Natural killer cell (primary cell): ENCODE measurements at regions not wholly inside any gene's neighbourhood (a gene's known extent, or its start where the extent isn't known, plus 50 kb on each side); places are given as distances from the start of the nearest gene placed in this dataset.

Experiments used
- ATAC-seq, 3 donors: fragments of 150-1000 bp in 2 of 3; fragments of 200-7000 bp in 1 of 3; cut with Tn5 transposase; 1 replicate in 1 of 3; 2 replicates in 2 of 3; pipeline ENCODE4 v1.10.0; 2021; ENCODE audit warnings: mild to moderate bottlenecking in 2 of 3, moderate library complexity in 2 of 3
- DNase-seq, 2 donors: peaks; one replicate each; pipeline versions ENCODE4 v3.0.0 to v3.0.0-alpha.2; 2013 to 2021; ENCODE audit warnings: mixed read lengths in 1 of 2
- H3K27ac ChIP-seq: one replicate; pipeline ENCODE4 v1.5.1; 2013; ENCODE audit warnings: mild to moderate bottlenecking, low read length
- H3K27me3 ChIP-seq: one replicate; pipeline ENCODE4 v1.6.1; 2013; ENCODE audit warnings: low read length; ENCODE audit not compliant: control insufficient read depth, insufficient read depth
- H3K36me3 ChIP-seq: one replicate; pipeline ENCODE4 v1.6.1; 2013; ENCODE audit warnings: low read length; ENCODE audit not compliant: control insufficient read depth, insufficient read depth
- H3K4me1 ChIP-seq: one replicate; pipeline ENCODE4 v1.6.1; 2013; ENCODE audit warnings: low read length; ENCODE audit not compliant: control insufficient read depth, insufficient read depth
- H3K4me3 ChIP-seq: one replicate; pipeline ENCODE4 v1.5.1; 2013; ENCODE audit warnings: low read length
- H3K9me3 ChIP-seq: one replicate; pipeline ENCODE4 v1.6.1; 2013; ENCODE audit warnings: low read length; ENCODE audit not compliant: control insufficient read depth, insufficient read depth
- H3K27ac Mint-ChIP-seq, 2 donors: one replicate each; pipeline ENCODE4 v1.8.0; 2022; ENCODE audit warnings: mild to moderate bottlenecking in 2 of 2, mixed read lengths in 2 of 2, moderate library complexity in 1 of 2
- H3K27me3 Mint-ChIP-seq, 2 donors: one replicate each; pipeline ENCODE4 v1.8.0; 2022; ENCODE audit warnings: low read depth in 2 of 2, mixed read lengths in 2 of 2
- H3K36me3 Mint-ChIP-seq: one replicate; pipeline ENCODE4 v1.8.0; 2022; ENCODE audit warnings: mixed read lengths
- H3K4me1 Mint-ChIP-seq, 2 donors: one replicate each; pipeline ENCODE4 v1.8.0; 2022; ENCODE audit warnings: mixed read lengths in 2 of 2
- H3K4me3 Mint-ChIP-seq: one replicate; pipeline ENCODE4 v1.8.0; 2022; ENCODE audit warnings: mild to moderate bottlenecking, moderate library complexity, mixed read lengths
- H3K9me3 Mint-ChIP-seq, 2 donors: one replicate each; pipeline ENCODE4 v1.8.0; 2022; ENCODE audit warnings: mixed read lengths in 2 of 2
- WGBS: methylation state at CpG from one replicate; pipeline ENCODE4 v1.1.7; 2013; ENCODE audit warnings: missing lambda C conversion rate; ENCODE audit not compliant: insufficient coverage; 5-methylcytosine and 5-hydroxymethylcytosine counted together
- intact Hi-C: fragments of 100-400 bp; cut with micrococcal nuclease; formaldehyde crosslinking; loops from one replicate; pipeline ENCODE4 v1.14.2; 2022
- TF ChIP-seq, protein P1 (sequence below): fragments of 200-600 bp; IDR thresholded peaks from one replicate; pipeline ENCODE4 v1.8.0; 2022; ENCODE audit warnings: antibody characterized with exemption

DNA sequence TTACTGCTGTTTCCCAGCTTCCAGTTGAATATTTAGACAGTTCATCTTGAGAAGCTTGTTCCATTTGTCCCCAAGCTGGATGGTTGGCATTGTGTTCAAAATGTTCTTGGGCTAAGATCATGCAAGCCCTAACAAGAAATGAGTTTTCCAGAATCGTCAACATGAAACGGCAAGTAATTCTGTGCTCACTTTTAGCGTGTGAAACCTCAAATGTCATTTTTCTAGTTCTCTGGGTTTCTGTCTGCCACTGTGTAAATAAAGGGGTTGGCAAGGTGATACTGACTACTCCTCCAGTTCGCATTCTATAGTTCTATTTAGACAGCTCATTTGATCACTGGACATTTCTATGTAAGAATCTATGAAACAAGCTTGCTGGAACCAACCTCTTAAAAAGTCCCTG lies 194.0 kb downstream of the AHR start:
- H3K27ac Mint-ChIP-seq, result no peak overlapping the region
- H3K4me1 Mint-ChIP-seq, result no peaks in the 10 kb centered on the region
- WGBS, result 35% methylated on average over 4 of the region's 4 CpGs

DNA sequence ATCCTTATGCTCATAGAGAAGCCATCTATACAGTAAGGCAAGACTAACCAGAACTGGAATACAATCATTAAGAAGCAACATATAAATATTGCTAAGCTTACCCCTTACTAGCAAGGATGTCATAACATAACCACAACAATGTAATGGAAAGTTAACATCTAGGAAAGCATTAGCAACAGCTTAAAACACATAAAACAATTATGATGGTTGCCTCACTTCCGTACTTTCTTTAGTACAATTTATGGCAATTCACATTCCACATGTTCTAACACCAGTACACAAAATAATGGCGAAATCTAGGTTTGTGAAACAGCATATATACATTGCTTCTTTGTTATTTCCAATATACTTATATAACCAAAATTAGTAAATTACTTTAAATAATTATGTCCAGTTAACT lies 195.0 kb downstream of the AHR start:
- intact Hi-C loops, result no loop called here
- H3K27ac Mint-ChIP-seq, result no peak overlapping the region
- no peaks in the 10 kb centered on the region for H3K27me3 ChIP-seq
- H3K36me3 ChIP-seq, result no peaks in the 10 kb centered on the region
- H3K9me3 Mint-ChIP-seq, result no peaks in the 10 kb centered on the region
- H3K4me3 Mint-ChIP-seq, result no peak overlapping the region
- H3K4me1 ChIP-seq, result no peaks in the 10 kb centered on the region
- 100% methylated on average over 1 of the region's 2 CpGs for WGBS
- H3K4me1 Mint-ChIP-seq, result no peaks in the 10 kb centered on the region
- no peak for ATAC-seq
- no peaks in the 10 kb centered on the region for H3K36me3 Mint-ChIP-seq
- H3K27me3 Mint-ChIP-seq, result no peaks in the 10 kb centered on the region
- no peak overlapping the region for H3K27ac ChIP-seq
- DNase-seq, result no peak
- no peaks in the 10 kb centered on the region for H3K9me3 ChIP-seq
- TF ChIP-seq, protein P1, sequence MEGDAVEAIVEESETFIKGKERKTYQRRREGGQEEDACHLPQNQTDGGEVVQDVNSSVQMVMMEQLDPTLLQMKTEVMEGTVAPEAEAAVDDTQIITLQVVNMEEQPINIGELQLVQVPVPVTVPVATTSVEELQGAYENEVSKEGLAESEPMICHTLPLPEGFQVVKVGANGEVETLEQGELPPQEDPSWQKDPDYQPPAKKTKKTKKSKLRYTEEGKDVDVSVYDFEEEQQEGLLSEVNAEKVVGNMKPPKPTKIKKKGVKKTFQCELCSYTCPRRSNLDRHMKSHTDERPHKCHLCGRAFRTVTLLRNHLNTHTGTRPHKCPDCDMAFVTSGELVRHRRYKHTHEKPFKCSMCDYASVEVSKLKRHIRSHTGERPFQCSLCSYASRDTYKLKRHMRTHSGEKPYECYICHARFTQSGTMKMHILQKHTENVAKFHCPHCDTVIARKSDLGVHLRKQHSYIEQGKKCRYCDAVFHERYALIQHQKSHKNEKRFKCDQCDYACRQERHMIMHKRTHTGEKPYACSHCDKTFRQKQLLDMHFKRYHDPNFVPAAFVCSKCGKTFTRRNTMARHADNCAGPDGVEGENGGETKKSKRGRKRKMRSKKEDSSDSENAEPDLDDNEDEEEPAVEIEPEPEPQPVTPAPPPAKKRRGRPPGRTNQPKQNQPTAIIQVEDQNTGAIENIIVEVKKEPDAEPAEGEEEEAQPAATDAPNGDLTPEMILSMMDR, result no peak
- no peak overlapping the region for H3K4me3 ChIP-seq

More for the DNA sequence above, 194.0 kb downstream of the AHR start:
- no peak for DNase-seq
- H3K4me3 ChIP-seq, result no peak overlapping the region
- Mint-ChIP-seq H3K4me3 (no peak overlapping the region), H3K36me3 (no peaks in the 10 kb centered on the region), H3K9me3 (no peaks in the 10 kb centered on the region), H3K27me3 (no peaks in the 10 kb centered on the region)
- TF ChIP-seq, protein P1, result no peak
- ATAC-seq, result no peak
- intact Hi-C loops, result no loop called here
- H3K36me3 ChIP-seq, result no peaks in the 10 kb centered on the region
- H3K27ac ChIP-seq, result no peak overlapping the region
- H3K27me3 ChIP-seq, result no peaks in the 10 kb centered on the region
- no peaks in the 10 kb centered on the region for H3K4me1 ChIP-seq
- H3K9me3 ChIP-seq, result no peaks in the 10 kb centered on the region

DNA sequence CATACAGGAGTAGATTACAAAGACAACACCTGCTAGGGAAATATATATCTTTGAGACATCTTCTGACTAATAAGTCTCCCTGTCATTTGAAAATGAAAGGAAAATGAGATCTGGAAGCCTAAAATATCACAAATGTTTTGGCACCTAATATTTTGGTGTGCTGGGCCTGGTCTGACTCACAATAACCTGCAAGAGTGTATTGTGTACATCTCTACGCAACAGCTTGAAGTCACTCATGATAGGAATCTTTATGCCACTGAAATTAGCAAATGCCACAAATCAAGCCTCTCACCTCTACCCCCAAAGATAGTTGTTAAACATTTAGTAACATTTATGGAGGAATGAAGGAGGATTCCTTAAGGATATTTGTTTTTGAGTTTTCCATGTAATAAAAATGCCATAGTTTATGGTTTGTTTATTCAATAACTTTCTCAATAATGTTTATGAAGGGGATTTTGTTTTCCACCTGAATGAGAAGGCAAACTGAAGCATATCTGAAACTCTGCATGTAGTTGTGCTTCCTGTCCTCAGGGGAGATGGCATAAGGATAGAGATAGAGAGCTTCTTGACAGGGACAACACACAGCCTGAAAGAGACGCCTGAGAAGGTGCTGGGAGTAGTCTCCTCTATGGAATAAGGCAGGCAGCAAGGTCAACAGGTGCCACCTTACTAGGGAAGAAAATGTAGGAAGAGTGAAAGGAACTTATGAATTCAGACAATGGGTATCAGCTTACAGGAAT lies 197.4 kb downstream of the AHR start:
- Histone ChIP-seq H3K36me3 (no peaks in the 10 kb centered on the region), H3K9me3 (no peaks in the 10 kb centered on the region), H3K27ac (no peak overlapping the region), H3K4me1 (no peaks in the 10 kb centered on the region), H3K27me3 (no peaks in the 10 kb centered on the region), H3K4me3 (no peak overlapping the region)
- no peak overlapping the region for H3K27ac Mint-ChIP-seq
- H3K4me1 Mint-ChIP-seq, result no peaks in the 10 kb centered on the region
- intact Hi-C loops, result no loop called here
- no peaks in the 10 kb centered on the region for H3K9me3 Mint-ChIP-seq
- no peaks in the 10 kb centered on the region for H3K27me3 Mint-ChIP-seq
- H3K36me3 Mint-ChIP-seq, result no peaks in the 10 kb centered on the region
- ATAC-seq (no peak), DNase-seq (no peak)
- WGBS, result 82% methylated on average over 2 of the region's 2 CpGs
- TF ChIP-seq, protein P1, result no peak
- H3K4me3 Mint-ChIP-seq, result no peak overlapping the region

DNA sequence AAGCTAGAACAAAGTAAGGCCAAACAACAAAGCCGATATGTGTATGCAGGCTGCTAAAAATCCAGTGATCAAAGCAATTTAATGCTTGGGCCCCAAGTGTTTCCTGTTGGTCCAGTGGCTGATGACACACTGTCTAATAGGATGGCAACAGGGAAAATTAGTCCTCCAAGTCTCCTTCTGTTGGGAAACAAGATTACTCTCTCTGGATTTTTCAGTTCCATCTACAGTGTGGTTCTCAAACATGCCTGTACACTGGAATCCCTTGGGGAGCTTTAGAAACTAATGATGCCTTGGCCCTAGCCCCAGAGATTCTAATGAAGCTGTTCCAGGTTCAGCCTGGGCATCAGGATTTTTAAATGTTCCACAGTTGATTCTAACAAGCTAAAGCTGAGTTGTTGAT lies 198.7 kb downstream of the AHR start:
- intact Hi-C loops, result no loop called here
- no peaks in the 10 kb centered on the region for H3K27me3 Mint-ChIP-seq
- no peaks in the 10 kb centered on the region for H3K9me3 ChIP-seq
- no peaks in the 10 kb centered on the region for H3K36me3 ChIP-seq
- DNase-seq (no peak), ATAC-seq (no peak)
- H3K36me3 Mint-ChIP-seq, result no peaks in the 10 kb centered on the region
- TF ChIP-seq, protein P1, result no peak
- no peak overlapping the region for H3K4me3 ChIP-seq
- no peaks in the 10 kb centered on the region for H3K4me1 ChIP-seq
- no peak overlapping the region for H3K4me3 Mint-ChIP-seq
- no peaks in the 10 kb centered on the region for H3K27me3 ChIP-seq
- 98% methylated on average over 1 of the region's 1 CpG for WGBS
- no peaks in the 10 kb centered on the region for H3K9me3 Mint-ChIP-seq
- no peak overlapping the region for H3K27ac Mint-ChIP-seq
- H3K27ac ChIP-seq, result no peak overlapping the region
- no peaks in the 10 kb centered on the region for H3K4me1 Mint-ChIP-seq
